Upper lobe of right lung (tissue), 1 donor: ENCODE measurements at regions not wholly inside any gene's neighbourhood (a gene's known extent, or its start where the extent isn't known, plus 50 kb on each side); places are given as distances from the start of the nearest gene placed in this dataset.

Experiments
- ATAC-seq: fragments of 200-7000 bp; cut with Tn5 transposase; one replicate; pipeline ENCODE4 v1.9.1; 2020; ENCODE audit warnings: mild to moderate bottlenecking, moderate library complexity
- DNase-seq: peaks from one replicate; pipeline ENCODE4 v3.0.0-alpha.2; 2020
- H3K27ac ChIP-seq: fragments of 200-600 bp; one replicate; pipeline ENCODE4 v1.8.0; 2022
- H3K27me3 ChIP-seq: fragments of 200-600 bp; one replicate; pipeline ENCODE4 v1.8.0; 2022; ENCODE audit warnings: mild to moderate bottlenecking
- H3K36me3 ChIP-seq: fragments of 200-600 bp; one replicate; pipeline ENCODE4 v1.8.0; 2022
- H3K4me1 ChIP-seq: fragments of 200-600 bp; one replicate; pipeline ENCODE4 v1.8.0; 2022
- H3K4me3 ChIP-seq: fragments of 200-600 bp; one replicate; pipeline ENCODE4 v1.8.0; 2022; ENCODE audit warnings: mild to moderate bottlenecking
- H3K9me3 ChIP-seq: fragments of 200-600 bp; one replicate; pipeline ENCODE4 v1.8.0; 2022
- CTCF ChIP-seq: fragments of 200-600 bp; IDR thresholded peaks from one replicate; pipeline ENCODE4 v1.8.0; 2022; ENCODE audit warnings: antibody characterized with exemption
- intact Hi-C: fragments of 100-400 bp; cut with DNase I; formaldehyde crosslinking; loops from one replicate; pipeline ENCODE4 v1.11.0; 2022
- donor health status: DM: no; HTN: yes; CAD: no; lungs with severe emphysema.

GRCh38 chr10:107900131-107900530, 735.6 kb upstream of the SORCS1 start:
- intact Hi-C loops, result no loop called here
- no peak overlapping the region for H3K4me3 ChIP-seq
- DNase-seq, result no peak
- H3K27ac ChIP-seq, result no peak overlapping the region
- no peaks in the 10 kb centered on the region for H3K36me3 ChIP-seq
- ATAC-seq, result no peak
- no peak for TF ChIP-seq CTCF
- no peaks in the 10 kb centered on the region for H3K4me1 ChIP-seq
- H3K27me3 ChIP-seq, result no peaks in the 10 kb centered on the region
- no peaks in the 10 kb centered on the region for H3K9me3 ChIP-seq

- H3K27ac ChIP-seq, result no peak overlapping the region
- DNase-seq (no peak), ATAC-seq (peak; percentile 49)
- TF ChIP-seq CTCF, result no peak
- H3K36me3 ChIP-seq, result no peaks in the 10 kb centered on the region
- H3K4me1 ChIP-seq, result no peaks in the 10 kb centered on the region
- no peaks in the 10 kb centered on the region for H3K9me3 ChIP-seq
- intact Hi-C loops, result no loop called here
- no peaks in the 10 kb centered on the region for H3K27me3 ChIP-seq
- no peak overlapping the region for H3K4me3 ChIP-seq
Measured at GRCh38 chr10:107899502-107900062, 735.1 kb upstream of the SORCS1 start.

- ATAC-seq (peak; percentile 84), DNase-seq (no peak)
- H3K27ac ChIP-seq, result no peak overlapping the region
- no peak for TF ChIP-seq CTCF
- no peak overlapping the region for H3K4me3 ChIP-seq
- intact Hi-C loops, result no loop called here
- H3K9me3 ChIP-seq, result no peaks in the 10 kb centered on the region
- no peaks in the 10 kb centered on the region for H3K4me1 ChIP-seq
- no peaks in the 10 kb centered on the region for H3K36me3 ChIP-seq
- no peaks in the 10 kb centered on the region for H3K27me3 ChIP-seq
Measured at GRCh38 chr10:107899075-107899474, 734.6 kb upstream of the SORCS1 start.

- Histone ChIP-seq H3K4me1 (no peaks in the 10 kb centered on the region), H3K9me3 (no peaks in the 10 kb centered on the region), H3K4me3 (no peak overlapping the region), H3K27me3 (no peaks in the 10 kb centered on the region), H3K36me3 (no peaks in the 10 kb centered on the region), H3K27ac (no peak overlapping the region)
- no peak for TF ChIP-seq CTCF
- no peak for ATAC-seq
- no peak for DNase-seq
- intact Hi-C loops, result no loop called here
Measured at GRCh38 chr10:107898392-107898791, 733.9 kb upstream of the SORCS1 start.

GRCh38 chr10:107894516-107894915, 730.0 kb upstream of the SORCS1 start:
- no peak overlapping the region for H3K27ac ChIP-seq
- intact Hi-C loops, result no loop called here
- DNase-seq (no peak), ATAC-seq (peak; percentile 47)
- H3K4me1 ChIP-seq, result no peaks in the 10 kb centered on the region
- H3K9me3 ChIP-seq, result no peaks in the 10 kb centered on the region
- no peaks in the 10 kb centered on the region for H3K36me3 ChIP-seq
- H3K4me3 ChIP-seq, result no peak overlapping the region
- no peaks in the 10 kb centered on the region for H3K27me3 ChIP-seq
- no peak for TF ChIP-seq CTCF

GRCh38 chr10:107889105-107889504, 724.6 kb upstream of the SORCS1 start:
- intact Hi-C loops, result no loop called here
- TF ChIP-seq CTCF, result no peak
- ATAC-seq (no peak), DNase-seq (no peak)
- Histone ChIP-seq H3K4me3 (no peak overlapping the region), H3K27ac (no peak overlapping the region), H3K4me1 (no peaks in the 10 kb centered on the region), H3K9me3 (no peaks in the 10 kb centered on the region), H3K27me3 (no peaks in the 10 kb centered on the region), H3K36me3 (no peaks in the 10 kb centered on the region)
